OCI-LY1 (cell line): ENCODE measurements at regions not wholly inside any gene's neighbourhood (a gene's known extent, or its start where the extent isn't known, plus 50 kb on each side); places are given as distances from the start of the nearest gene placed in this dataset.

ENCODE experiments used
- H2AFZ ChIP-seq: fragments of 200-600 bp; sonication (generic), shearing (Covaris generic); 2 replicates; pipeline ENCODE4 v1.6.0; 2014; ENCODE audit warnings: antibody characterized with exemption, mild to moderate bottlenecking, low read length
- H3F3A ChIP-seq: fragments of 200-600 bp; sonication (generic), shearing (Covaris generic); 2 replicates; pipeline ENCODE4 v1.6.0; 2014; ENCODE audit warnings: mild to moderate bottlenecking, antibody characterized with exemption, low read length, moderate library complexity; ENCODE audit not compliant: insufficient read depth
- H3K27ac ChIP-seq: fragments of 200-600 bp; sonication (generic); 2 replicates; pipeline ENCODE4 v1.5.1; 2014; ENCODE audit warnings: low read length, mixed run types, mild to moderate bottlenecking, low read depth; ENCODE audit not compliant: poor library complexity, severe bottlenecking
- H3K27me3 ChIP-seq: fragments of 200-600 bp; sonication (generic); 2 replicates; pipeline ENCODE4 v1.6.0; 2014; ENCODE audit warnings: antibody characterized with exemption, mild to moderate bottlenecking, low read length, moderate library complexity; ENCODE audit not compliant: insufficient read depth
- H3K36me3 ChIP-seq: fragments of 200-600 bp; sonication (generic); 2 replicates; pipeline ENCODE4 v1.6.1; 2014; ENCODE audit warnings: mild to moderate bottlenecking, antibody characterized with exemption, low read length, moderate library complexity, mixed read lengths; ENCODE audit not compliant: insufficient read depth
- H3K4me1 ChIP-seq: fragments of 200-600 bp; sonication (generic); 2 replicates; pipeline ENCODE4 v1.5.1; 2014; ENCODE audit warnings: mild to moderate bottlenecking, low read length, moderate library complexity; ENCODE audit not compliant: insufficient read depth, severe bottlenecking
- H3K4me2 ChIP-seq: fragments of 200-600 bp; sonication (generic), shearing (Covaris generic); 2 replicates; pipeline ENCODE4 v1.6.1; 2014; ENCODE audit warnings: low read length
- H3K4me3 ChIP-seq: fragments of 200-600 bp; sonication (generic); 2 replicates; pipeline ENCODE4 v1.5.1; 2014; ENCODE audit warnings: low read length, low read depth, mild to moderate bottlenecking, mixed read lengths; ENCODE audit not compliant: poor library complexity, severe bottlenecking
- H3K79me2 ChIP-seq: fragments of 200-600 bp; shearing (Covaris generic); 2 replicates; pipeline ENCODE4 v1.6.1; 2016; ENCODE audit warnings: mixed run types, low read length, mixed read lengths; ENCODE audit not compliant: insufficient read depth
- H3K9ac ChIP-seq: fragments of 200-600 bp; sonication (generic), shearing (Covaris generic); 2 replicates; pipeline ENCODE4 v1.6.1; 2014; ENCODE audit warnings: mild to moderate bottlenecking, low read length, mixed read lengths
- H3K9me2 ChIP-seq: fragments of 200-600 bp; sonication (generic), shearing (Covaris generic); 2 replicates; pipeline ENCODE4 v1.6.1; 2014; ENCODE audit warnings: low read depth, mild to moderate bottlenecking, low read length, mixed read lengths
- H3K9me3 ChIP-seq: fragments of 200-600 bp; shearing (Covaris generic); 2 replicates; pipeline ENCODE4 v1.6.1; 2014; ENCODE audit warnings: low read length, mixed read lengths
- H4K20me1 ChIP-seq: fragments of 200-600 bp; sonication (generic), shearing (Covaris generic); 2 replicates; pipeline ENCODE4 v1.6.0; 2016; ENCODE audit warnings: mild to moderate bottlenecking, low read length; ENCODE audit not compliant: insufficient read depth
- CTCF ChIP-seq: fragments of 200-600 bp; sonication (generic), shearing (Covaris generic); IDR thresholded peaks from 2 replicates; pipeline ENCODE4 v1.5.1; 2017; ENCODE audit warnings: mild to moderate bottlenecking, antibody characterized with exemption, low read length, moderate library complexity, mixed read lengths
- EZH2 ChIP-seq: fragments of 200-600 bp; sonication (generic), shearing (Covaris generic); IDR thresholded peaks from 2 replicates; pipeline ENCODE4 v1.8.0; 2017; ENCODE audit warnings: borderline replicate concordance, mixed run types, mild to moderate bottlenecking, antibody characterized with exemption, low read length, moderate library complexity, mixed read lengths

DNA sequence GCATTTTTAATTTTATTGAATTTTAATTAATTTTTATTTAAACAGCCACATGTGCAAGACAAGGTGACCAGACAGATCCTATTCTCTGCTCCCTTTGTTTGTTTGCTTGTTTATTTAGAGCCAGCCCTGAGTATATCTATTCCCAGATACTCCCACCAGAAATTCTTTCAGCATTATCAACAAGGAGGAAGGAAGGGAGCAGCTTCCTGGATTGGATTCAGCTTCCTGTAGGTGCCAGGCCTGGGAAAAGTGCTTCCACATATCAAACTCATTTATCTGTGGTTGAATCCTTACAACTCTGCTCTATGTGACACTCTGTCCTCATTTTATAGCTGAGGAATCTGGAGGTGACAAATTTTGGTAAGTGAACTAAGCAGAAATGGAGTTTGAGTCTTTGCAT lies 60.5 kb upstream of the KLF7 start:
- no peaks in the 10 kb centered on the region for H3K9me3 ChIP-seq
- no peaks in the 10 kb centered on the region for H3K79me2 ChIP-seq
- TF ChIP-seq CTCF: no peak
- no peak for TF ChIP-seq EZH2
- H2AFZ ChIP-seq: no peak overlapping the region
- no peaks in the 10 kb centered on the region for H3K9me2 ChIP-seq
- no peaks in the 10 kb centered on the region for H3F3A ChIP-seq
- no peaks in the 10 kb centered on the region for H4K20me1 ChIP-seq
- H3K4me3 ChIP-seq: no peak overlapping the region
- H3K9ac ChIP-seq: no peak overlapping the region
- H3K27ac ChIP-seq: no peak overlapping the region
- H3K36me3 ChIP-seq: no peaks in the 10 kb centered on the region
- H3K4me1 ChIP-seq: no peaks in the 10 kb centered on the region
- no peaks in the 10 kb centered on the region; the same call in 1 of the 2 replicates for H3K27me3 ChIP-seq
- no peak overlapping the region for H3K4me2 ChIP-seq

DNA sequence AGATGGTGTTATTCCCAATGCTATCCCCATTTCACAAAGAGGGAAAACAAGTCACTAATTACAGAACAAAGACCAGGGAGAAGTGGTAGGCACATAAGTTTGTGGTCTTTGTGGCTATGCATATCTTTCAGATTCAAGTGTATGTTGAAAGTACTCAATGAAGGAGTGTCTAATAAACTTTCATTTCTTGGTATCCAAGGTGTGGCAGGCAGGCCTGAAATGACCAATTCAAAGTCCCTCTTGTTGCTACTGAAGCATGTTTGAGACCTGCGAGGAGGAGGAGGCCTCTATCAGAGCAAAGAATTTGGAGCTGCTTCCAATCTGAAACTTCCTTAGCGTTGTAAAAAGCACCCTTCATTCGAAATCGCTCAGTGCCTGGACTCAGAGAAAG lies 60.9 kb upstream of the KLF7 start:
- Histone ChIP-seq H3K4me3 (no peak overlapping the region), H3K4me1 (no peaks in the 10 kb centered on the region), H2AFZ (no peak overlapping the region), H3K9me2 (no peaks in the 10 kb centered on the region), H3K36me3 (no peaks in the 10 kb centered on the region), H3K9me3 (no peaks in the 10 kb centered on the region), H3K4me2 (no peak overlapping the region), H3K27ac (no peak overlapping the region), H3F3A (no peaks in the 10 kb centered on the region), H3K79me2 (no peaks in the 10 kb centered on the region), H4K20me1 (no peaks in the 10 kb centered on the region), H3K9ac (no peak overlapping the region), H3K27me3 (no peaks in the 10 kb centered on the region; the same call in 1 of the 2 replicates)
- TF ChIP-seq EZH2 (no peak), CTCF (no peak)

DNA sequence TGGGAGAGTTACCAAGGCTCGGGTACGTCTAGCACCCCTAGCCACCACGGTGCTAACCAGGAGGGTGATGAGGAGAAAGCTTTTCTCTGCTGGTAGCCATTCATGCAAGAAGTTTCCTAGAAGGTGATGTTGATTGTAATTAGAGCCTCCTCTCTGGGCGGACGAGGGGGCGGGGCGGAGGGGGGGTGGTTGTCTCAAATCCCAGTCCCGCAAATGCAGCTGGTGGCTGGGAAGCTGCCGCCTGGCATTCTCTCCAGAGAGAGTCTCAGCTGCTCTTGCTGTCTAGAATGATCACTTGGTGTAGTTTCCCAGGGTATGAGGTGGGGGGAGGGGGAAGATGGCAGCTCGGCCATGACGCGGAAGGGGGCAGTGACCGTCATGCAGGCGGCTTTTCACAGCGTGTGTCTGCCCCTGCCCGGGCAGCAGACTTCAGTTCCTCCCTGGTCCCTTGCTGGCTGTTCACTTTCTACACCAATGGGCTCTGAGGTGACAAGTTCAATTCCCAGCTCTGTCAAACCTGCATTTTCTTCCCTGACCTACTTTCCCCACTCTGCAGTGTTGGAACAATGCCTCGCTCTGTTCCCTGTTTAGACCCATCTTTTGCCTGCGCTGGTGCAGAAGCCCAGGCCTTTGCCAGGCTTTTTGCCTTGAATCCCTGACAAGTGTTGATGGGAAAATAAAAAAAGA lies 61.5 kb upstream of the KLF7 start:
- Histone ChIP-seq H3K9me2 (no peaks in the 10 kb centered on the region), H3K4me3 (no peak overlapping the region), H2AFZ (no peak overlapping the region), H3F3A (no peaks in the 10 kb centered on the region), H3K36me3 (no peaks in the 10 kb centered on the region), H3K9me3 (no peaks in the 10 kb centered on the region), H3K4me1 (no peaks in the 10 kb centered on the region), H3K27me3 (no peaks in the 10 kb centered on the region; the same call in 1 of the 2 replicates), H4K20me1 (no peaks in the 10 kb centered on the region), H3K79me2 (no peaks in the 10 kb centered on the region), H3K4me2 (no peak overlapping the region), H3K27ac (no peak overlapping the region), H3K9ac (no peak overlapping the region)
- TF ChIP-seq EZH2: no peak
- no peak for TF ChIP-seq CTCF
